NCI-H2227 treated with DMSO at 0.1 percent for 48 hours (cell line): ENCODE measurements at regions not wholly inside any gene's neighbourhood (a gene's known extent, or its start where the extent isn't known, plus 50 kb on each side); places are given as distances from the start of the nearest gene placed in this dataset.
"Not testable (repeated sequence)": the region's sequence is repeated elsewhere in the genome, so short reads cannot be mapped to it uniquely, and the experiment has no call there.

Experiments
- DNase-seq: peaks from one replicate; lab custom pipeline; 2025; lab: John Stamatoyannopoulos, UW

DNA sequence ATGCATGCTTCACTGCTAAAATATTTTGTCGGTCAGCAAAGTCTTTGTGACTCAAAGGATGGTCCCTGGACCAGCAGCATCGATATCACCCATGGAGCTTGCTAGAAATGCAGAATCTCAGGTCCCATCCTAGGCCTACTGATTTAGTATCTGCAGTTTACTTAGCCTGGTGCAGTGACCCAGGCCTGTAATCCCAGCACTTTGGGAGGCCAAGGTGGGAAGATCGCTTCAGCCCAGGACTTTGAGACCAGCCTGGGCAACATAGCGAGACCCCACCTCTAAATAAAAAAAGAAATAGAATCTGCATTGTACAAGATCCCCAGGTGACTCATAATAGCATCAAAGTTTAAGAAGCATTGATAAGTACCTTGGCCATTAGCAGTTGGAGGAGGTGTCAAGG, 248.7 kb downstream of the CD83 start:
- no peak for DNase-seq

DNA sequence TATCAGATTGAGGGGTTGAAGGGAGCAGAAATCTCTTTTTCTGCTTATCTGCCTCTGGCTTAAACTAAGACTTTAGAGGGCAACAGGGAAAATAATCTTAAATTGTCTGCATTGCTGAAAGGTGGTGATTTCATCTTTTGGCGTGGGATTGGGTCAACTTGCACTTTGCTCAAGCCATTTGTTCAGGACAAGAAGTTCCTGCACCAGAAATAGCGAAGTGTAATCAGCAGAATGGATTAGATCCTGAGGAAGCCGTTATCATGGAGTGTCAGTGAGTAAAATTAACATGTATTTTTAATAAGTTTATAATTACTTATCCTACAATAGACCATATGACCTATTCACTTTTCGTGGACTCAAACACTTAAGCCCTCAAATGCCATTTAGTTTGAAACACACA, 249.3 kb downstream of the CD83 start:
- no peak for DNase-seq

DNA sequence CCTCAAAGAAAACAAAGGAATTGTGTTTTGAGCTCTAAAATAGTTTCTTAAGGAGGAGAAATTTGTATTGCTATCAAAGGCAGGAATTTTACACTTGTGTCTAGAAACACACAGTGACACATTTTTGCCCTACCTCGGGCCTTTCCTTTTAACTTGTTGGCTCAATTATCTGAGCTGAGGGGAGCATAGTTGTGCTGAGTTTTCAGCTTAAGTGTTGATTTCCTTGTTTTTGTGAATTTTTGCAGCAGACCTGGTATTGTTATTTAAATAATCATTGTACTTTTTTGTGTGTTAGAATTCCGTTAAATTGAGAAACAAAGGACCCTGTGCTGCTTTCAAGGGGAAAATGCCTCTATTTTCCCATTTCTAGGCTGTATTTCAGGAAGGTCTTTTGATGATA, 249.7 kb downstream of the CD83 start:
- no peak for DNase-seq

DNA sequence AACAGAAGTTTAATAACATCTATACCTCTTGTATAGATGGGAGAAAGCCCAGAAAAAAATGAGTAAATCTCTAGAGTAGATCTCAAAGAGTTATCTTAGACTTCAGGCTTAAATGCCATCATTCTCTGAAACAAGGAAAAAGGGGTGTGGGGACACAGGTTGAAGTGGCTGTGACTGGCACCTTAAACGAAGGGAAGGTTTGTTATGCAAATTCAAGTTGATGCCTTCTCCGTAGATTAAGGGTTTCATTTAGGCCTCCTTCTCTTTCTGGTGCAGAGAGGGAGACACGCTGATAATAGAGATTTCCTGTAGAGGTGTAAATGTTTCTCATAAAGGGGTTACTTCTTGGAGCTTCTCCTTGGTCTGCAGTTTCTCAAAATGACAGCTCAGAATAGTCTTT, 252.1 kb downstream of the CD83 start:
- no peak for DNase-seq

DNA sequence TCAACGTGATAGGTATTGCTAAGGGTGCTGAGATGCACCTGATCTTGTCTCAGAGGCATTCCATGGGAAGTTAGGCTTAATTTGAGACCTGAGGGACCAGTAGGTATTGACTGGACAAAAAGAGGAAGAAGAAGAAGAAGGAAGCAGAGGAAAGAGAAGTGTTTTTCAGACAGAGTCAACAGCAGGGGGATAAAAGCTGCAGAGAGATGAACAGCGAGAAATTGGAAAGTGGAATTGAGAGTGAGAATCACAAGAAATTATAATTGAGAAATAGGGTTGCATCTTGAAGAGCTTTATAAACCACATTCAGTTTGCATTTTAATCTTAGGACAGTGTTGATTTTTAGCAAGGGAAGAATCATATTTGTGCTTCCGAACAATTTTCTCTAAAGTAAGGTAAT, 254.0 kb downstream of the CD83 start:
- no peak for DNase-seq

DNA sequence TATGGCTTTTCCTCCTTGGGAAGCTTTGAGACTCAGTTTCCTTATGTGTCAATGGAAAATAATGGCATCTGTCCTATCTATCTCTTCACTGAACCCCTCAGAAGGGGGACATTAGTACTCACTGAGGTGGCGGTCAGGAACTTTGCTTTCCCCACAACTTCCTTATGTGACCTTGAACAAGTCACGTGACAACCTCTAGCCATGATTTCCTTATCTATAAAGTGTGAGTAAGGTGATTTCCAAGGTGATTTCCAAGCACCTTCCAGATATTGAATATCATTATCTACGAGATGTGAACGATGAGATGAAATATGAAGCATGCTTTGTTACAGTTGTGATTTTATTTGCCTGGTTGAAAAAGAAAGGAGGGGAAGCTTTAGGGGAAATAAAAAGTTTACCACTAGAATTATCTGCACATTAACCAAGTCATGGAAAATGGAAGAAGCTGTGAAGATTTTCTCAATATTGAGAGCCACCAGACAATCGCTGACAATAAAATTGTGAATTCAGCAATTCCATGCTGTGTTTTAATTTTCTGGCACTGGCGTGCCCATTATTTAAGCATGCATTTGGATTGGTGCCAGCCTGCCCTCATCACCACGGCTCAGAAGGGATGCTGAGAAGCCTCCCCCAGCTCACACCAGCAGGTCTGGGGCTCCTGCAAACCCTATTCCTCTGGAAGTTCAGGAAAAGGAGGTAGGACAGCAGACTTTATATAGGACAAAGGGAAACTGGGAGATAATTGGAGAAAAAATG, 255.3 kb downstream of the CD83 start:
- no peak for DNase-seq

DNA sequence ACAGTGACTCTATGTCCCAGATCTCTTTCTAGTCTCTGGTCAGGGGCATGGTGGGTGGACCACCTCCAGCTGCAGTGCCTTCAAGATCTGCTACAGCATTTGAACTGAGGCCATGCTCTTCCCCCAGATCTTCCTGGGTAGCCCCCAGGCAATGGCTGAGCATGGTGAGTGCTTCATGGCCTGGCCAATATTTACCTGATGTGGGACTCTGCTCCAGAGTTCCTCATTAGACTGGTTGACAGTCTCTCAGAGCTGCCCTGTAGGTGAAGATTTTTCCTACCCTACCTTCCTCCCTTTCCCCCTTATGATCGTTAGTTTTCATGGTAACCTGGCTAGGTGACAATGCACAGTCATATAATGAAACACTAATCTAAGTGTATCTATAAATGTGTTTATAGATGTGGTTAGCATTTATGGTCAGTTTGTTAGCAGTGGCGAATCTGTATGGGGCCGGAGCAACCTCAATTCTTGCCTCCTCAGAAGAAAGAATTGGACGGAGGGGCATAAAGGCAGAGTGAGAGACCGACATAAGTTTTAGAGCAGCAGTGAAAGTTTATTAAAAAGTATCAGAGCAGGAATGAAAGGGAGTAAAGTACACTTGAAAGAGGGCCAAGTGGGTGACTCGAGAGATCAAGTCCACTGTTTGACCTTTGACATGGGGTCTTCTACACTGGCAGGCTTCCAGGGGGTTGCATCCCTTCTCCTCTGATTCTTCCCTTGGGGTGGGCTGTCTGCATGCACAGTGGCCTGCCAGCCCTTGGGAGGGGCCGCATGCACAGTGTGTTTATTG, 256.3 kb downstream of the CD83 start:
- DNase-seq = no peak

DNA sequence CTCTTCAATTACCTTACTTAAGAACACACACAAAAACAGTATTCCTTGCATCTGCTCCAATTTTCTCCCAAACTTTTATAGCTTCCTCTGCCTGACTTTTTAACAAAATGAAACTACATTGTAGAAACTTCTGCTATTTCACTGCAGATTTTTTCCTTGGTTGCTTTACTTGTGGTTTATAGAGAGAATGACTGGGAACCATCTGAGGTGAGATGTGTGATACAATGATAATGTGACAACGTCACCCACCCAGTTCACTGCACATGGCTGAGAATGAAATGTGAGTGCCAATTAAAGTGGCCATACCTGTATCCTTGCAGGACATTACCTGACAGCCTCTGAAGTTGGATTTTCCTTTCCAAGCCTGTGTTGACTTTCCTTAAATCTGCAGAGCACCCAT, 258.4 kb downstream of the CD83 start:
- DNase-seq = no peak

DNA sequence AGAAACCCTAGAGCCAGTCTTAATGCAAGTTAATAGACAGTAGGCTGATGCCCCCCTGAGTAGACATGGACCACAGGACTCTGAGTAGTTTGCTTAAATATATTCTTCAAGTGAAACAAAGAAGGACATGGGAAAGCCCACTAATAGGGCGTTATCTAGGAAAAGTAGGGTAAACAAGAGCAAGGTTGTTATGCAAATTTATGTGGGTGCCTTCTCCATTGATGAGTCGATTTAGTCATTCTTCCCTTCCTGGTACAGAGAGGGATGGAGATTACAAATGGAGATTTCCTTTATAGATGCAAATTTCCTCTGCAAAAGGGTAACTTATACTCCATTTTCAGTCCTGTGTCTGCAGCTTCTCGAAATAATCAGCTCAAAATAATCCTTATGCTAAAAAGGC, 262.0 kb downstream of the CD83 start:
- DNase-seq = no peak

DNA sequence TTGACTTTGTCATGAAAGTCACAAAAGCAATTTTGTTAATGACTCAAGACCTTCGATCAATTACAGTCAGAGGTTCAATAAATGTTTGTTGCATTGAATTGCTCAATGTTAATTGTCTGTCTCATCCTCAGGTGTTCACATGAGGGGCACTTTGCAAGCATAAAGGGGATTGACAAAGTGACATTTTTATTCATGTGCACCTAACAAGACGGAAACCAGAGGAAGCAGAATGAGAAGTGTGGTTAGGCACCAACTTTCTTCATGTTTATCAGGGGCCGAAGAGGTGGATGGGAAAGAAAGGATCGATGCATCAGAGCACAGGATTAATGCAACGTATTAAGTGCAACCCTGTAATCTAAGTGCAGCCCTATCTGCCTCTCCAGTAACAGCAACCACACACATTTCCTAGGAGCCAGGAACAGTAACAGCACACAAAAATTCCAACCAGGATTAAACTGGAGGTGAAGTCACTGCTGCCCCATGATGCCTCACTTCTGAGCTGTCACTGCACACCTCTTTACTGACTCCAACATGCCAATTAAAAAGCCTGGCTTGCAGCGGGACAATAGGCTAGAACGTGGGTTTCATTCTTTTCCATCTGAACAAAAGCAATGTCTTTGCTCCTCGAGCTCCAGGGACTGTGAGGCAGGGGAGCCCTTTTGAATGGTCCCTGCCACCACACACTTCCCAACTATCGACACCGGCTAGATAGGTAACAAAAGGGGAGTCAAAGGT, 262.7 kb downstream of the CD83 start:
- DNase-seq = peak; percentile 66

DNA sequence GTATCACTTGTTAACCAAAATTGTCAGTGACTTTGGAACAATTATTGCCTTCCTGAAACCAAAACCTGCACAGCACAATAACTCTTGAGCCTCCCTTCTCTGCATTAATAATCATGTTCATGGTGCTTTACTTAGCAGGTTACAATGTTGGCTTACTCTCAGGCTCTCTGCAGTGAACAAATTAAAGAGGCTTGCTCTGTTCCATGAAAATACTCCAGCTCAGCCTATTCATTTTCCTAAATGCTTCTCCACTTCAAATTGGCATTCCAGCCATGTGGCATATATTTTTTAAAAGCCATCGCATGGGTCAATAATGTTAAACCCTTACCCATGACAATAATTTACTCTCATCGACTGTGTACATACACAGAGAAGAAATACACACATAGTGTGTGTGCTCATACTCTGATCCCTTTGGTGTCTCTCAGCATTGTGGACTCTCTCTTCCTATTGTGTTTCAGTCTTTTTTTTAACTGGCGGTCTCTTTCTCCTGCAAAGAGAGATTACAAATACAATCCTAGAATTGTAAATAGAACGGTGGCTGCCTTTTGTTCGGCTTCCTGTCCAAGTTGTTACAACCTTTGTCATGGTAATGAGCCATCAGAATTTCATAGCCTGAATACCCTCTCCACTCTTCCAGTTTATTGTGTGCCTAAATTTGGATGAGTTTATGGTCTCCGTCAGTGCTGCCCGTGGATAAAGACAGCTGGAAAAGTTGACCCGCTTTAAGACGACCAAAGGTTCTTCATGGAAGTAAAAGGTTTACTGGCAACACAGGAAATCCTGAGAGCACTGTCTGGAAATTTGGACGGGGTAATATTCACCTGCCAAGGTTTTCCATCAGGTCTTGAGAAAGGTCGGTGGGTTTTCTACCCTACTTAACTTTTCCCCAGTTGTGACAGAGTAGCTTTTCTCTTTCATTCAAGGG, 263.6 kb downstream of the CD83 start:
- DNase-seq = peak; percentile 24

DNA sequence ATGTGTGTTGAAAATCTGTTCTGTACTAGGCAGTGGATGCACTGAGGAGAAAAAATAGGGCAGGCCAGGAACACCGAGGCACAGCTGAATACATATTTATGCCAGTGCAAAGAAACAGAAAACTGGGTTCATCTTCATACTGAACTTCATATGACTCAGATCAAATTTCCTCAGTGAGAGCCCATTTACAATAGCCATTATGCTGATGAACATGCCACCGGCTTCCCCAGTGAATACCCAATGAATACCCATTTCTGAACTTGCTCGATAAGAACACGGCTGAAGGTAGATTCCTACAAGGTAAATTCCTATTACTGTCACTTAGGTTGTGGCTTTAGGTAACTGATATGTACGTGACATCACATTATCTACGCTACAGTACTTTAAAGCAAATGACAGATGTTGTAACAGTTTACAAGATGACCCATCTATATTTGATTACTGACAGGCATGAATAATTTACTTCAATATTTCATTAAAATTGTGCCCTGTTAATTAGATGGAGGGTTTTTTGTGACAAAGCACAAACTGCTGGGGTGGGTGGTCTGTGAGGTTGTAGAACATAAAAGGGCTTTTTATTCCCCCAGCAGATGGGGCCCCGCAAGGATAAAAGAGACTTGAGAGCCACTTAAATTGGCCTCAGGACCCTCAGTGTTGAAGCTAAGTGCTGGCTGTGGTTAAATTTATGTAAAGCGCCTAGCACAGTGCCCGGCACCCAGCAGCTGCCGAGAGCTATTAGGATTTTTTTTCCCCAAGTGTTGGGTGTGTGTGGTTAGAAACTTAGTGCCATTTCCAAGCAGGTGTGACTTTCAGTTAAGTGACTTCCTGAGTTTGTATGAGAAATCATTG, 264.5 kb downstream of the CD83 start:
- DNase-seq = no peak

DNA sequence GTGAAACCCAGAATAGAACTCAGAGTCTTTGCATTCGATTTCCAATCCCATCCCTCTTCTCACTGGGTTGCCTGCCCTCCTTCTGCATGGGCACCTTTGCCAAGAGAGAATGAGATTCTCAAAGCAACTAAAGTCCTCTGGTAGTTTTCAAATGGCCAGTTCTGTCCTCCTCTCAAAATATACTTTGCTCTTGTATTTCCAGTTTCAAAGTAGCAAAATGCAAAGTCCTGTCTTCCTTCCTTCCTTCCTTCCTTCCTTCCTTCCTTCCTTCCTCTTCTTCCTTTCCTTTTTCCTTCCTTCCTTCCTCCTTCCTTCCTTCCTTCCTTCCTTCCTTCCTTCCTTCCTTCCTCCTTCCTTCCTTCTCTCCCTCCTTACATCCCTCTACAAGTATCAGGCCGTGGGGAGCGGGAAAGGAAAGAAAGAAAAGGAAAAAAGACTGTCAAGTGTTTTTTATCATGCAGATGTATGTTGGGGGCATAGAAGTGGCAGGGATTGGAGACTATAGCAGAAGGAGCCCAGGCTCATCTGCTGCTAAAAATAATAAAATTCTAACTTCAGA, 265.2 kb downstream of the CD83 start:
- no peak for DNase-seq

DNA sequence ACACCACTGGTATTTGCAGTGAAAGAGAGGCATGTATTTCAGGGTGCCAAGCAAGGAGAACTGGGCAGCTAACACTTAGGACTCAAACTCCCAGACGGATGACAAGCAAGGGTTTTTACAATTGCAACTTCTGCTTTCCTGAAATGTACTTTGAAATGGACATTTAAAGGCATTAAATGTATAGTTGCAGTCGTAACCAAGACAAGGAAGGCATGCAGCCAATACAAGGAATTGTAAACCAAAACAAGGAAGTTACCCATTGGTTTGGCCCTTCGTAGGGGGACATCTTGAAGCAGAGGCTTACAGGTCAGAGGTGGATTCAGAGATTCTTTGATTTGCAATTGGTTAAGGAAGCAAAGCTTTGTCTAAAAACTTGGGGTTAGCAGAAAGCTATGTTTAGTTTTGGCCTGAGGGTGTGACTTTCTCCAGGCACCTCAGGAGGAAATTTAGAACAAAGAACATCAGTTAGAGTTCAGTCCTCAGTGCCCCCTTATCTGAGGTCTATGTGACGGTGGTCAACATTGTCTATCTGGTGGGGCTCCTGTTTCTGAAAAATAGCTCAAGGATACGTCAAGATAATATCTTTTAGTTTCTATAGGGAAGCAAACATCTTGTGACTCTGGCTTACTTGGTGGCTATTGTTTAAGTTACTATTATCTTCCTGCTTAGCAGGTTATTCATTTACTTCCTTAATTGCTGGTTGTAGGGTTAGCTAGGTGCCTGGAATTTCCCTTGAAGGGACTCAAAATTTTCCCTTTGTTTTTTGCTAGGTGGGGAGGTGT, 266.0 kb downstream of the CD83 start:
- peak; percentile 14 for DNase-seq

DNA sequence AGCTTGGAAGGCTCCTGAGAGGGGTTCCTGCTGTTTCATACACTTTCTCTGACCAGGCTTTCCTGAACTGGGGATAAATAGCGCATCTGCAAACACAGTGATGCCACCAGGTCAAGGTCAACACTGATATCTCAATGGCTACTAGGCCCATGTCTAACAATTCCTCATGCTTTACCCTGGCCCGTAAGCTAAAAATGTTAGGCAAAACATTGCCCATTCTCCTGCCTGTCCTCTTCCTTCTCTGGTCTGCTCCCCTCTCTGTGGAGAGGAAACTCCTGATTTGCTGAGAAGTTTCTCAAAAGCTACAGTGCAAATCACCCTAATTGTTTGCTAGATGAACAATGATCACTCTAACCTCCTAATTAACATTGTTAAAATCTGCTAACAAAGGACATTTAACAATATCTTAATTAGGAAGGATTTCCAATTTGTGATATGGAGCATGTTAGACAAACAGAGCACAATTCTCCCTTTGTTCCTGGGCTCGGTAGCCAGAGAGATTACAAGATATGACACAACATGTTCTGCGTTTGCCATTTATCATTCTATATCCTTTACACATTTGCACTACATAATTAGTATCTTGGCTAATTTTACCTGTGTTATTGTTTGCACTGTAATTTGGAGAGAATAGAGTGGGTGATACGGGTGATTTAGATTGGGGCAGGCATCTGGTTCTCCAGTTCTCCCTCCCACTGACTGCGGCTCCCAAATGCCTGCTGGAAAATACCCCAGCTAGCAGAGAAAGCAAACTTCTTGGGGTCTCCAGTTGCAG, 266.8 kb downstream of the CD83 start:
- no peak for DNase-seq

DNA sequence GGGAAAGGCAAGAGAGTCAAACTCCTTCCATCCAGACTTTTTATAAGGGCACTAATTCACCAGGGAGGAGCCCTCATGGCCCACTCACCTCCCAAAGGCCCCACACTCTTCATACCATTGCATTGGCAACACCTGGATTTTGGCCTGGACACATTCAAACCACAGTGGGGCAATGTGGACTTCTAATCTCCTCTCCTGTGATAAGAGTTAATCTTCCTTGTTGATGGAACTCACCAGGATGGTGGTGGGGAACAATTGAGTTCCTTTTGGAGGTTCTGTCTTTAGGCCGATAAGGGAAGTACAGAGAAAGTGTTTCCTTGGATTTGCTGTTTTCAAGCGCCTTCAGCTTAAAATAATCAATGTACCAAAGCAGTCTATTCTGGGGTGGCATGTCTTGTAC, 268.7 kb downstream of the CD83 start:
- no peak for DNase-seq

DNA sequence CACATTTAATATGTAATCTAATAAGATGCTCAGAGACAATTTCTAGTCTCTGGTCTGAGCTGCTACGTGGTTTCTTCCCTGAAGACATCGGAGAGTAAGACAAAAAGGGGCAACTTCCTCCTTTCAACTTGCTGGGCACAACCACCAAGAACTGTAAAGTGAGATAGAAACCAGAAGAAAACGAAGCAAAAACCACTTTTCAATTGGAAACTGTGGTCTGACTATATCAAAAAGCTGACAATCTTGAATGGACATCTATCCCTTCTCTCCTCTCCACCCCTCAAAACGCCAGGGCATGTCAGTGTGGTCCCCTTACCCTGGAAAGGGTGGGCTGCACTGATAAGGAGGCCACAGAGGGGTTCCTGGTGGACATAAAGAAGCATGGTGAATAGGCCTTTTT, 269.1 kb downstream of the CD83 start:
- no peak for DNase-seq

DNA sequence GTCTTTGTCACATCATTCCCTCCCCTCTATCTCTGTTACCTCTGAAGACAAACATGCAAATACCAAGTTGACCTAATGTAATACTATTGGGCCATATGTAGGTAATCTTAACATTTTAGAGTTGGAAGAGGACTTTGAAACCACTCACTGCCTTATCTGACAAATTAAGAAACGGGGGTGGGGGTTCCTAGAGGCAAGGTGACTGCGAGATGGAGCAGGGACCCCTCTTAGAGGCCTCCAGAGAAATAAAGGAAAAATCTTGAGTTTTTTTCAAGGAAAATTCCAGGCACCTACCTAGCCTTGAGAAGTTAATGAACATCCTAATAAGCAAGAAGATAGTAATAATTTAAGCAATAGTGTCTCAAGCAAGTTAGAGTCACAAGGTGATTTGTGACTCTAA, 270.8 kb downstream of the CD83 start:
- DNase-seq = no peak

DNA sequence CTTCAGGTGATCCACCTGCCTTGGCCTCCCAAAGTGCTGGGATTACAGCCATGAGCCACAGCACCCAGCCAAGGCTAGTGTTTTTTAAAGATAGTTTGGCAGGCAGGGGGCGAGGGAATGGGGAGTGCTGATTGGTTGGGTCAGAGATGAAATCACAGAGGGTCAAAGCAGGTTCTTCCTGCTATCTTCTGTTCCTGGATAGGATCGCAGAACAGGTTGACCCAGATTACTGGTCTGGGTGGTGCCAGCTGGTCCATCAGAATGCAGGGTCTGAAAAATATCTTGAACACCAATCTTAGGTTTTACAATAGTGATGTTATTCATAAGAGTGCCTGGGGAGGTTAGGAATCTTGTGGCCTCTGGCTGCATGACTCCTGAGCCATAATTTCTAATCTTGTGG, 272.2 kb downstream of the CD83 start:
- not testable (repeated sequence) for DNase-seq
